GM21381 (cell line): ENCODE measurements at regions not wholly inside any gene's neighbourhood (a gene's known extent, or its start where the extent isn't known, plus 50 kb on each side); places are given as distances from the start of the nearest gene placed in this dataset.
A peak's percentile ranks its signal among the peaks of the same experiment; 100 is the strongest.

Experiments
- ATAC-seq: cut with Tn5 transposase; IDR thresholded peaks from one replicate; pipeline ENCODE4 v1.9.1; 2021; ENCODE audit warnings: mild to moderate bottlenecking, moderate library complexity; ENCODE audit not compliant: unreplicated experiment

DNA sequence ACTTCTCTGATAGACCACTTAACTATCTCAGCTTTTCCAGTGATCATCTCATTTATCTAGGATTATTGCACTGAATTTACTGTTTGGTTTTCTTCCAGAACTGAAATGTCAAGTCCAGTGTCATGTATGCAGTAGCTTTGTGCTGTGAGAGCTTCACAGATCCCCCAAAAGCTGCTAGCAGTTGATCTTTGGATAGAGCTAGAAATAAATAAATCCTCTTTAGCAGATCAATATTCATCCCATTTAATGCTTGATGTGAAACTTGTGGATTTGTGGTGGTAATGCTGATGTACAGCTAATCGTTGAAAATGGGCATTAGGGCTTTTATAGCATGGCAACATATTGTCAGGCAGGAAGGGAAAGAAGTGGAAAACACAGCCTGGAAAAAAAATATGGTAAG lies 509.6 kb upstream of the FAM241A start:
- no peak for ATAC-seq

DNA sequence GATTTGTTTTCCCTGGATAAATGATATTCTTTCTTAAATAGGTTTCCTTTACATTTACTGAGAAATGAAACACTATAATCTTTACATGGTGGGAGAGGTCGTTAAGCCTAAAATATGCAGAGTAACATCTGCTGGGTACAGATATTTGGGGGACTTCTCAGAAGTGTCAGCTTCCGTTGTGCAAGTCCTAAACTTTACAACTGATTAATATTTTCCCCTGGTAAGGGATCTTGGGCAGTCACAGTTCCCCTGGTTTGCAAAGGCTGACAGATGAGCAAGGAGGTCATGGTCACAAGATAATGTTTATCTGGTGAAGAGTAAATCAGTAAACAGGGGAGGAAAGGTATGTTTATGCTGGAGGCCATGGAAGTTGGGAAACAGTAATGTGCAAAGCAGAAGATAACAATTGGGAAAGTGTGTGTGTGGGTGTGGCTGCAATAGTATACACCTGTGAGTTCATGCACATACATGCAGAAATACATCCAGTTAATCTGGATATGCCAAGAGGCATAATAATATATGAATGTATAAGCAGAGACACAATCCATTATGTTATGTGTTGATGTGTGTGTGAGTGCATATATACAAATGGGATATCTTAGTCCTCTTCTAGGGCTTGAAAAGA lies 508.2 kb upstream of the FAM241A start:
- ATAC-seq: no peak

DNA sequence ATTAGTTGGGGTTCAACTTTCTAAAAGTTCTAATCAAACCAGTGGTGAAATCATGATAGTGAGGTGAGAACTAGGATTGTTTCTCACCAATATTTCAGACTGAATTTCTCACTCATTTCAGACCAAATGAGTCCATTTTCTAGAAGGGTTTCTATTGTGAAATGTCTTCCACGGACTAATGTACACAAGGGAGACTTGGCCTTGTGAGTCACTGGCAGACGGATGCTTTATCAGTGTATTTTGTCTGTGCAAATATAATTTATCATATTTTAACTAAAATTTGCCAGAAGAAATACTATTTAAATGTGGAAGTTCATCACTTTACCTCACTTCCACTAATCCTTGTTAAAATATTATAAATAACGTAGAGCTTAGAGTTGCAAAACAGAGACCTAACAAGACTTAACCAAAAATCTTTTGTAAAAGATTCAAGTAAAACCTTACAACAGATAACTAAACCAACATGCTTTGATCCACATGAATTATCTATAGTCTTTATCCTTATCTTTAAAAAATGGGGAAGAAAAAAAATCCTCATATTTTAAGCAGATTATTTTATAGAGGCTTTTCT lies 506.0 kb upstream of the FAM241A start:
- no peak for ATAC-seq

DNA sequence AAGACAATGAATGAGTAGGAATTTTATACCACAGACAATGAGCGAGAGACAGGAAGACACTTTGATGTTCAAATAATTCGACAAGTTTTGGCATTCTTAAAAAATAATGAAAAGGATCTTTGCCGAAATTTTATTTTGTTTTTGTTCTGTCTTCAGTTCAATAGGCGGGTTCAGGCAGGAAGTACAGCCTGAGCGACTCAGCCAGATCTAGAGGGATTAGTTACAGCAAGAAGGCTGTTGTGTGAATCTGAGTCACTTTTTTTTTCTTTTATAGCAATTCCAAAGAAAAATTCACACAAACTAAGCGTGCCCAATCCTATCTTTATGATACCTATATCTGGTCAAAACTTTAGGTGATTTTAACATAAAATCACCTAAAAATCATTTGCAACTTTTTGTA lies 505.4 kb upstream of the FAM241A start:
- no peak for ATAC-seq

DNA sequence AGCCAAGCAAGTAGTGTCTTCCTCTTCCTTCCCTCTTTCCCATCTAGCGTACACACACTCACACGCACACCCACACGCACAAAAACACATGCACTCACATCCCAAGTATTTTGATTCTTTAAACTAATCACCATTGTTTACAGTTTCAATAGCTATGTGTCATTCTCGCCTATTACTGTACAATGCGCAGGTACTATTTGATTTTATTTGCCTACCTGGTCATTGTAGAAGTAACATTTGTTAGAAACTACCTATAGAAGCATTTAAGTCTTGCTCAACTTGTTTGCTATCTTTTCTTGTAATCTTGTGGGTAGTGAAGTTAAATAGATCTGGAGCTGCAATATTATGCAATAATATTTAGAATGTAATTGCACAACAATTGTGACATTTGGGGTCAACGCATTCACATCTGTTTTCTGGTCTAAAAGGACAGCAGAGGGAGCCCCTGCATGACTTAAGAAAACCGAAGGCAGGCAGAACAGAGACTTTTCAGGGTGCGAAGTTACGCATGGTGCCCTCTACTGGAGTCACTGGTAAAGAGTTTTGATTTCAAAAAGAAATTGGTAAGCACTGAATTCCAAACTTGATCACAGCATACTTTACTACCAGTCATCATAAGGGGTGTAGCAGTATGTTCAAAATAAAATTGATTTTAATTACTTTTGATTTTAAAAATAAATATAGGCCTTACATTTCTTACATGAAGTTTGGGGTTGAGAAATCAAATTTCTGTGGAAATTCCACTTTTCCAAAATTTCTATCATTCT lies 503.3 kb upstream of the FAM241A start:
- ATAC-seq: peak; percentile 96

DNA sequence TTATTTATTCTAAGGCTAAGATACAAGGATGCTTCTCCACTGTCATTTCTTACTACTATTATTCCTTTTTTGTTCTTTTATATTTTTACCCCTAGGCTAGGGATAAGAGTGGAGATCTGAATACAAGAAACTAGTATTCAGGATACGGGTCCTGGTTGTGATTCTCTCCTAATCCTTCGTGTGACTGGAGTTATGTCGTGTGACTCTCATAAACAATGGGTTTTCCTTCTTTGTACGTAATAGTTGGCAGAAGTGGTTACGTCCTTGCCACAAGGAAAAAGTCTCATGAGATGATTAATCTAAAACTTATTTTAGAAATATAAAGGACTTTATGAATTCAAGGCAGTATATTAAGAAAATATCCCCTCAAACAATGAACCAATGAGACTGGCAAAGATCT lies 497.2 kb upstream of the FAM241A start:
- no peak for ATAC-seq

DNA sequence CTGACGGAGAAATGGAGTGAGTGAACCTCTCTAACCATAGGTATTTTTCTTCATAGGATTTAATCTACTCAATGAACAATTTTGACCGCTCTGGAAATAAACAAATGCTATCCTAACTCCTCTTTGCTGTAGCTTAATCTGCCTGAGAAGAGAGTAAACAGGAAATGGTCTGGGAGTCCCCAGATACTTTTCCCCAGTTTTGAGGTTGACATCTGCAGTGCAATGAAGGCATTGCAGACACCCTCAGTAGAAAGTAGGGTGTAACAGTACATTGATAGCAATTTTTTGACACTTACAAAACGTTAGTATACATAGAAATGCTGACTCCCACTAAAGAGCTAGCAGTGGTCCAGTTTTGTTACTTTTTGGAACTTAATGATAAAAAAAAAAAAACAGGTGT lies 495.9 kb upstream of the FAM241A start:
- peak; percentile 53 for ATAC-seq

DNA sequence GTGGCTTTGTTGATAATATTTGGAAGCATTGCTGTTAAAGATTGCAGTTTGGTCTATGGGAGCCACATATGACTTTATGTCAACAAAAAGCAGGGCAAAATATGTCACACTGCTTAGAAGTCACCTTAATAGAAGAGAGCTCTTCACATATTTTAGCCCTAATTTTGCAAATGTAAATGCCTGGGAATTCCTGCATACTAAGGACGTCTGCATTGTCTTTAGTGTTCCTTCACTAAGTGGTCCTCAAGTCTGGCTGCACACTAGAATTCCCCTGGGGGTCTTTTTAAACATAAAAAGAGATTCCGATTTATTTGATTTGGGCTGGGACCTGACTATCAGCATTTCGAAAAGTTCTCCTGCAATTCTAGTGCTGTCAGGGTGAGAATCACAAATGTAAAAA lies 495.1 kb upstream of the FAM241A start:
- ATAC-seq: no peak

DNA sequence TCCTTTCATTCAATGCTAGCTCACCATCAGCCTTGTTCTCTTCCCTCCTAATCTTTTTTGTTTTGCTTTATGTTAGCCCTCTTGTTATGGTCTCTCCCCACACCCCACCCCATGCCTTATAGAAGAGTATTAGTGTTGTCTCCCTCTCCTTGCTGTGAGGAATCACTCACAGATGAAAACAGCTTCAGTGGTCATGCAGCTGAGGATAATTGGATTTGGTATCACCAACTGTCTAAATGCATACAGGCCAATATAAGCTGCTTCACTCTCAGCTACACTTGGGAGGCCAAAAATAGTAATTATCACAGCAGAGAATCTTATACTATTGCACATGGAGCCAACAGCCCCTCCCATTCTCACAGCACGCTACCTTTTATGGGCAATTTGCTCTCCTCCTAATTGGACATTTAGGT lies 494.6 kb upstream of the FAM241A start:
- ATAC-seq: no peak

DNA sequence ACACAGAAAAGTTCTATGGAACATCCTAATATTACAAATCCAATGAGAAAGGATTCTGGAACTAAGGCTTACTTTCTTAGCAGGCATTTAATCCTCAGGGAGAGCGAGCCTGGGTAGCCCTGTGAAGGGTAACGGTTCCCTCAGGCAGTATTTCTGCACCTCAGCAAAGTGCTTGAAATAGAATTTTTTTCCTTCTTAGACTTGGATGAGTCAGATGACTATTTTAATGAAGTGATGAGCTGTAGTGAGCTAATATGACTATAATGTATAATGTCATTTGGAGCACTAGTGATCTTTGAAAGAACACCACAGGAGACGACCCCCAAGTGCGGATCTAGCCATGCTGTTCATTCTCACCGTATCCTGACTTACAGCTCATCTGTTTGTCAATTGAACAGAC lies 493.0 kb upstream of the FAM241A start:
- ATAC-seq: no peak

DNA sequence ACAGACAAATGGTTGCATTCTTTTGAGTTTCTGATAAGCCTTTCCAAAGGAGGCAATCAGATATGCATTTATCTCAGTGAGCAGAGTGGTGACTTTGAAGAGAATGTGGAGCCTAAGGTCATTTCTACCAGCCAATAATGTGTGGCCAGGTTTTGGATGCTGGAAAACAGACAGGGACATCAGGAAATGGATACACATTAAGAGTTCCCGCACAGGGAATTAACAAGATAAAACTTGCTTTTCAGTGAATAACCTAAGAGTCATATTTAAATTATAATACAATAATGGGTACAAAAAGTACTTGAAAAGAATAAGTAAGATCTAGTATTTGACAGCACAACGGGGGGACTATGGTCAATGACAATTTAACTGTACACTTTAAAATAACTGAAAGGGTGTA lies 492.3 kb upstream of the FAM241A start:
- no peak for ATAC-seq

DNA sequence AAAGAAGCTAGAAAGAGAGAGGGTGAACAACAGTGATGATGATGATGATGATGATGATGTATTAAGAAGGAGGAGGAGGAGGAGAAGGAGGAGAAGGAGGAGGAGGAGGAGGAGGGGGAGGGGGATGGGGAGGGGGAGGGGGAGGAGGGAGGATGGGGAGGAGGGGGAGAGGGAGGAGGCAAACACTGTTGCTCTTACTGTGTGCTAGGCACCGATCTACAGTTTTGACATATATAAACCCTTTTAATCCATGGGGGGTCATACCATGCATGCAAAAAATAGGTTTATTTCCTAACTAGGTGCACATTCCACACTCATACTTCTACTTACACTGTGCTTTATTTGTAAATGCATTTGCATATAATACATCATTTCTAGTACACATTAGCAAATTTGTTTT lies 482.8 kb upstream of the FAM241A start:
- ATAC-seq: no peak

DNA sequence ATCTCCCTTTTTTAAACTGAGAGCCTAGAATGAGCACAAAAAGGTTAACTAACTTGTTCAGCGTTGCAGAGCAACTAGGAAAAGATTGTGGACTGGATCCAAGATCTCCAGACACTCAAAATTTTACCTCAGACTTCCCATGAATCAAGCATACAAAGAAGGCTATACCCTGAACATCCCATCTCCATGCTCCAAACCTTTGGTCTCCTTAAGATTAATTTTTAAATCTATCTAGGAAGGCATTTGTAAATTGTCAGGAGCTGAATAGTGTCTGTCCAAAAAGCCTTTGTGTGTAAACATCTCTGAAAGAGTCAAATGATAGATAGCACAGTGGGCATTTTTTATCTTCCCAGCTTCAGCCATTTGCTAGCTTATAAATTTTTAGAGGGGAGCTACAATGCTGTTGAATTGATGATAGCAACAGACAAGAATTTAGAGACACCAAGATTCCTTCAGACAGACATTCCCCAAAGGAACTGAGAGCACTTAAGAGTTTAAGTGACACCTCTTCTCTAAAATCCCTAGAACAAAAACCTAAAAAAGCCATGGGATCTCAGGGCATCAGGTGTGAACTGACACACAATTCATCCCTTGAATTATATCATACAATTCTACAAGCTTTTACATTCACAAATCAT lies 480.8 kb upstream of the FAM241A start:
- ATAC-seq: no peak

DNA sequence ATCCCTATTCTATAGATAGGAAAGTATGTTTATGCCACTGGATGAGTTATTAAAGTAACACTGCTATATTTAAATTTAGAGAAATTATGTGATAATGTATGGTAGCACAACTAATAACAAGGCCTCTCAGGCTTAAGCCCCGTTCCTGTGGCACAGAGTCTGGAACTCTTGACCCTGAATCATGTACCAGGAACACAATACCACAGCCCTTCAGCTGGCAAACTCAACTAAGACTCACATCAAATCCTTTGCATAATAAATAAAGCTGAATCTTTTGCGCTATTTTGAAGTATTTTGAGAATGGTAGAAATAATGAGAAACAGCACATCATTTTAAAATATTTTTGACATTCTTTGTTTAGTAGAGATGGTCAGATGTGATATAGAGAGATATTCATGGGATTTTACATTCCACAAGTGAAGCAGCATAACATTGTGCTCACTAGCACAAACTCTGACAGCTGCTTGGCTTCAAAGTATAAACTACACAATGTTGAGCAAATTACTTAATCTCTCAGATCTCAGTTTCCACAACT lies 478.4 kb upstream of the FAM241A start:
- no peak for ATAC-seq

DNA sequence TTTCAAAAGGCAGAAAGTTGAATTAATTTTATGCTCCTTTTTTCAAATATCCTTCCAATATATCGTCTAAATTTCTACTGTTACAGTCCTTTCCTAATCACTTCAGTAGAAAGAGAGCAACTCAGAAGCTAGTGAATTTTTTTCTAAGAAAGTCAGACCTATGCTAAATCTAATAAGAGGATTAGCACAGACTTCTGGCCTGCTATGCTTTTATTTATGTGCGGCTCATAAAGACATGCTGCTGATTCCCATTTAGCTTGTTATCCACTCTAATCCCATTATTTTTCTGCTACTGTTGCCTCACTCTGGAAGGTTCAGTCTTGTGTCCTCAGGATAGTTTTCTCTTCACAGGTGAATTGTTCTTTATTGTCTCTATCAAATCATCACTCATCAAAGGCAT lies 473.5 kb upstream of the FAM241A start:
- ATAC-seq: no peak

DNA sequence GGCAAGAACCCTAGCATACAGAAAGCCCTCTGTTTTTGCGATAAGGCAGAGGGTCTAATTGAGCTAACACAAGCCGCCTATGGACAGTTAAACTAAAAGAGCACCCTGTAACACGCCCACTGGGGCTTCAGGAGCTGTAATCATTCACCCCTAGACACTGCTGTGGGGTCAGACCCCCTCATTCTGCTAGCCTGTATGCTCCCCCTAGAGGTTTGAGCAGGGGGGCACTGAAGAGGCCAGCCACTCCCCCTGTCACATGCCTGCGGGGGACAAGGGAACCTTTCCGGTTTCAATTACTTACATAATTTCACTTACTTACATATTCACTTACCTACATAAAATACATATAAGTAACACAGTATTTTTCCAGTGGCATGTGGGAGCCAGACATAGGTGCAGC lies 469.5 kb upstream of the FAM241A start:
- no peak for ATAC-seq

DNA sequence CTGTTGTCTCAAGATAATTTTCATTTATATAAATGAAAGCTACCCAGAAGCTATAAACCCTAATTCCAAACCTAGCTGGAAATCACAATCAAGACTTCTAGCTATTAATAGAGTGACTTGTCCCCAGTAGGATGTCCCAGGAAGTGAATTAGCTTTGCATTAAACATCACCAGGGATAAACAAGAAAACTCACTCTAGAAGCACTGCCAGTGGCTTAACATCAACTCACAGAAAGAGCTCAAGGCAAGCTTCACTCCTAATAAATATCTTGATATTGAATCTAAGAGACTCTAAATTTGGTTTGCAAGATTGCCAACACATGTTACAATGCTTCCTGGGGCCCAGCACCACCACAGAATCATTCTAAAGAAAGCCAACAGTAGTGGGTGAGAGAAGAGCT lies 468.7 kb upstream of the FAM241A start:
- ATAC-seq: no peak

DNA sequence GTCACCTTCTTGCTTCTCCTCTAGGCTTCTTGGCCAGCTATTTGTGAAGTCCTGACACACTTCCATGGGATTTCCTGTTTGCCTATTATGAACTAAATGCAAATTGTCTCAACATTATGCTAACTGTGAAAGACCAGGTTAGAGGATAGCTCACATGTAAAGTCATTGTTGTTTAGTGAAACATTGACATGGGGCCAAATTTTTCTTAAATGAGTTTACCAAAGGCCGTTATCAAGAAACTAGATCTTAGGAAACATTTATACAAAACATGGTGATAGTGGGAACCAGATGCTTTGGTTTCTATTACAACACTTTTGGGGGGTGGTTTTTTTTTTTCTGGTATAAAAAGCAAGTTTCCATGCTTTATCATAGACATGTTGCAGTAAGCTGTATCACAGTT lies 466.8 kb upstream of the FAM241A start:
- ATAC-seq: no peak

DNA sequence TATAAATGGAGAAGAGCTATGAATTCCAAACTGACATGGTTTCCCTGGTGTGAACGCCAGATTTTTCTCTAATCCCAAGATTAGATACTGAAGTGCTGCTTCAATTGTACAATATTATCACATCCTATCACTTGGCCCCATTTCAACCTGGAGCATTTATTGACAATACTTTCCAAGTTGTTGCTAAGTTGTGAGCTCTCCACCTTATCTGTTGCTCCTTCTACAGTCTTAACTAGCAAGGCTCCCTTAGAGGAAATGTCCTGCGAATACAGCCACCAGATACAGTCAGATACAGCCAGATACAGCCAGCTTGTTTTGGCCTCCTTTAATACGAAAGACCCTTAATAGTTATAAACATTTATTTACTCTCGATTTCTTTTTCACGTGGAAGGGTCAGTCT lies 466.3 kb upstream of the FAM241A start:
- ATAC-seq: no peak

DNA sequence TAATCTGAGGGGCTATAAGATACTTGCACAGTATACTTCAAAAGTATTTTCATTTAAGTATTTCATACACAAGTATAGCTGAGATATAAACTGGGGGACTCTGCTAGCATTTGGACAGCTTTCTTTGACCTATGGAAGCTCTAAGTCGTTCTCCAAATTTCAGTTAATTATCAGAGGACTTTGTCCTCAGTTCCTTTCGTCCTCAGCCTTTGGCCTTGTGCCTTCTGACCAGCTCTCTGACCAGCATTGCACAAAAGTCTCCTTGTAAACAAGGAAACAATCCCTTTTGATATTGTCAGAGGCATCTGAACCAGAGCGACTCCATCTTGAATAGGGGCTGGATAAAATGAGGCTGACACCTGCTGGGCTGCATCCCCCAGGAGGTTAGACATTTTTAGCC lies 464.0 kb upstream of the FAM241A start:
- ATAC-seq: no peak

DNA sequence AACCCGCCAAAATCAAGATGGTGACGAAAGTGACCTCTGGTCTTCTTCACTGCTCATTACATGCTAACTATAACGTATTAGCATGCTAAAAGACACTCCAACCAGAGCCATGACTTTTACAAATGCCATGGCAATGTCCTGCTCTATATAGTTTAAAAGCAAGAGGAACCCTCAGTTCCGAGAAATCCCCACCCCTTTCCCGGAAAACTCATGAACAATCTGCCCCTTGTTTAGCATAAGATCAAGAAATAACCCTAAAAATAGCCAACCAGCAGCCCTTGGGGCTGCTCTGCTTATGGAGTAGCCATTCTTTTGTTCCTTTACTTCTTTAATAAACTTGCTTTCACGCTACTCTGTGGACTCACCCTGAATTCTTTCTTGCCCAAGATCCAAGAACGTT lies 463.5 kb upstream of the FAM241A start:
- ATAC-seq: no peak

DNA sequence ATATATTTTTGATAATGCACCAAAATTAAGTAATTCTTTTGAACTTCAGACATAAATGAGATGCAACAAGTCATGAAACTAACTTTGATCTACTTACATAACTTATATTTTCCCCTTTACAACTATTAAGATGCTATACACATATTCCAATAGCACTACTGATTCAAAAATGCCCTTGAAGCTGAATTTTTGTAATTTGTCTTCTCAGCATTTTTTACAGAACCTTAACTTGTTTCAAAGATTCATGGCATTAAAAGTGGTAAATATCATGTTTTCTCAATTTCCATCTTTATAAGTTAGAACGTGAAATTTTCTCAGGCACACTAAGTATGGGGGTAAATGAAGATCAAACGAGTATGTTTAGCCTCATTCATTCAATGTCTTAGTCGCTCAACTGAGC lies 460.0 kb upstream of the FAM241A start:
- ATAC-seq: no peak
